GM13976 (cell line): ENCODE measurements at regions not wholly inside any gene's neighbourhood (a gene's known extent, or its start where the extent isn't known, plus 50 kb on each side); places are given as distances from the start of the nearest gene placed in this dataset.

Experiments used
- DNase-seq: peaks from one replicate; pipeline ENCODE4 v3.0.0; 2012; ENCODE audit warnings: low spot score
- CTCF ChIP-seq: IDR thresholded peaks from 2 replicates; pipeline ENCODE4 v1.5.1; 2012; ENCODE audit warnings: borderline replicate concordance, mild to moderate bottlenecking; ENCODE audit not compliant: insufficient read depth; ENCODE audit errors: extremely low read depth, missing control alignments, control extremely low read depth
- in situ Hi-C: fragments of 300-500 bp; cut with MboI; formaldehyde crosslinking; loops from one replicate; pipeline ENCODE4 v1.12.0; 2022; ENCODE audit warnings: low sequenced_read_pairs, mixed read lengths, inconsistent platforms; ENCODE audit not compliant: unreplicated experiment

- in situ Hi-C loops, result no loop called here
- no peak for DNase-seq
- TF ChIP-seq CTCF, result no peak
Observed at GRCh38 chr15:39151545-39151944, 429.3 kb upstream of the THBS1 start.

DNA sequence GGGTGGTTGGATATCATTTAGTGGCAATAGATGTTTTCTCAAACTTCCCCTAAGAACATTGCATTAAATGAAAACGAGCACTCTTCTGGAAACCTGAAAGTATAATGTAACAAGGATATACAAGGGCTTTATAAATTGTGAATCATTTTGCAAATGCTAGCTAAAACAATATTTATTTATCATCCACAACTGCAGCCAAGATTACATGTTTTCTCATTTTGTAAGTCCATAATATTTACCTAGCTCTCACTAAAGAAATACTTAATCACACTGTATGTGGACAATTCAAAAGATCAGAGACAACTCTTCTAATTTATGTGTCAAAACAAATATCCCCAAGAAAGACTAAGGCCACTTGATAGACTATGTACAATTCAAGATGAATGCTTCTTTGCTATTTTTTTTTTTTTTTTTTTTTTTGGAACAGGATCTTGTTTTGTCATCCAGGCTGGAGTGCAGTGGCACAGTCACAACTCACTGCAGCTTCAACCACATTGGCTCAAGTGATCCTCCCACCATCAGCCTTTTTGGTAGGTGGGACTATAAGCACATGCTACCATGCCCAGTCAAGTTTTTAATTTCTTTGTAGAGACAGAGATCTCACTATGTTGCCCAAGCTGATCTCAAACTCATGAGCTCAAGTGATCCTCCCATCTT lies 427.7 kb upstream of the THBS1 start:
- in situ Hi-C loops, result no loop called here

GRCh38 chr15:39153716-39154115 lies 427.2 kb upstream of the THBS1 start:
- in situ Hi-C loops, result no loop called here
- no peak for DNase-seq
- no peak for TF ChIP-seq CTCF

More for the DNA sequence above, 427.7 kb upstream of the THBS1 start:
- TF ChIP-seq CTCF, result no peak
- no peak for DNase-seq

- no peak for TF ChIP-seq CTCF
- DNase-seq, result no peak
- in situ Hi-C loops, result no loop called here
Observed at GRCh38 chr15:39154227-39154638, 426.6 kb upstream of the THBS1 start.

DNA sequence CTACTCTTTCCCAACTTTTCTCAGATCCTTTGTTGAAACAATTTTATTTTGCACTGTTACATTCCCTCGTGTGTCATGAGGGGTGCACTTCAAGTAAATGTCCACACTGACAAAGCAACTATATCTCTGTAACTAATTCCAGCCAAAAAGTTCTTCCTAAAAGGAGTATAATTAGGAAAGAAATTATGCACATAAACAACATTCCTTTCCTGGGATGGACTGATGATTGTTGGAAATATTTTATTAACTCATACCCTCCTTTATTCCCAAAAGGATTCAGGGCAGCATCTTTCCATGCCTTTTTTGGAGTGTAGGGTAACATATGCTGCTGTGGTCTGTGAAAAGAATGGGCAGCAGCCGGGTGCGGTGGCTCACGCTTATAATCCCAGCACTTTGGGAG lies 426.1 kb upstream of the THBS1 start:
- DNase-seq, result no peak
- in situ Hi-C loops, result no loop called here
- TF ChIP-seq CTCF, result no peak

DNA sequence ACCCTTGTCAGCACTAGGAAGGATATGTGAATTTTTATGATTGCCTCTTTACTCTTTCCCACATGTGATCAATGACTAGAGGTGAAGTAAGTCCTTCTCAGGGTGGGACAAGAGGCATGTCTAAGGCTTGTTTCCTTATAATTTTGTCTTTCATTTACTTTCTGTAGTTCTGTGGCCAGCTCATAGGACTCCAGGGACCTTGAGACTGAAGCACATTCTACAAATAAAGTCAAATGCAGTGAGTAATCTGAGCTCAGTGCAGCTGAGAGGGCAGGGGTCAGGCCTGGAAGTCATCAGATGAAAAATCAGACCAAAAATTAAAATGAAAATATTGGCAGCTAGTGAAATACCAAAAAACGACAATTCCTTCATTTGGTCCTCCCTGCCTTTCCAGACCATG lies 424.7 kb upstream of the THBS1 start:
- TF ChIP-seq CTCF, result no peak
- in situ Hi-C loops, result no loop called here
- no peak for DNase-seq
